BE2C (cell line): ENCODE measurements at regions not wholly inside any gene's neighbourhood (a gene's known extent, or its start where the extent isn't known, plus 50 kb on each side); places are given as distances from the start of the nearest gene placed in this dataset.

Experiments
- DNase-seq: peaks from one replicate; pipeline ENCODE4 v3.0.0-alpha.2; 2020
- H3K27me3 ChIP-seq: fragments of 250-450 bp; sonication (Bioruptor Pico); 2 replicates; pipeline ENCODE4 v1.5.1; 2020; ENCODE audit warnings: mild to moderate bottlenecking
- H3K36me3 ChIP-seq: fragments of 250-450 bp; sonication (Bioruptor Pico); 2 replicates; pipeline ENCODE4 v1.5.1; 2020; ENCODE audit warnings: mild to moderate bottlenecking
- H3K4me1 ChIP-seq: fragments of 250-450 bp; sonication (Bioruptor Pico); 2 replicates; pipeline ENCODE4 v1.5.1; 2020
- H3K4me3 ChIP-seq: 2 replicates; pipeline ENCODE4 v1.5.1; 2011; ENCODE audit warnings: low read depth, low read length
- H3K9me3 ChIP-seq: fragments of 250-450 bp; sonication (Bioruptor Pico); 2 replicates; pipeline ENCODE4 v1.5.1; 2020
- CTCF ChIP-seq: IDR thresholded peaks from 2 replicates; pipeline ENCODE4 v1.5.1; 2012; ENCODE audit warnings: mild to moderate bottlenecking, low read depth, low read length

- no peaks in the 10 kb centered on the region for H3K27me3 ChIP-seq
- no peak for DNase-seq
- no peaks in the 10 kb centered on the region for H3K4me1 ChIP-seq
- no peaks in the 10 kb centered on the region for H3K36me3 ChIP-seq
- no peak for TF ChIP-seq CTCF
- H3K9me3 ChIP-seq = no peaks in the 10 kb centered on the region
- no peak overlapping the region for H3K4me3 ChIP-seq
Measured at GRCh38 chr12:19779395-19780056, 340.2 kb downstream of the AEBP2 start.

- no peaks in the 10 kb centered on the region for H3K27me3 ChIP-seq
- H3K4me1 ChIP-seq = no peaks in the 10 kb centered on the region
- no peaks in the 10 kb centered on the region for H3K36me3 ChIP-seq
- no peak overlapping the region for H3K4me3 ChIP-seq
- H3K9me3 ChIP-seq = no peaks in the 10 kb centered on the region
- no peak for TF ChIP-seq CTCF
- DNase-seq = no peak
Measured at GRCh38 chr12:19780460-19780859, 341.2 kb downstream of the AEBP2 start.

- no peaks in the 10 kb centered on the region for H3K27me3 ChIP-seq
- no peak for DNase-seq
- H3K4me1 ChIP-seq = no peaks in the 10 kb centered on the region
- TF ChIP-seq CTCF = no peak
- no peak overlapping the region for H3K4me3 ChIP-seq
- no peaks in the 10 kb centered on the region for H3K36me3 ChIP-seq
- H3K9me3 ChIP-seq = no peaks in the 10 kb centered on the region
Measured at GRCh38 chr12:19783547-19784444, 344.5 kb downstream of the AEBP2 start.

GRCh38 chr12:19792028-19792427 lies 352.7 kb downstream of the AEBP2 start:
- no peak for TF ChIP-seq CTCF
- no peak for DNase-seq
- Histone ChIP-seq H3K4me3 (no peak overlapping the region), H3K27me3 (no peaks in the 10 kb centered on the region), H3K4me1 (no peaks in the 10 kb centered on the region), H3K36me3 (no peaks in the 10 kb centered on the region), H3K9me3 (no peaks in the 10 kb centered on the region)

- Histone ChIP-seq H3K9me3 (no peaks in the 10 kb centered on the region), H3K36me3 (no peaks in the 10 kb centered on the region)
- no peak for TF ChIP-seq CTCF
Measured at GRCh38 chr12:19794116-19794515, 354.8 kb downstream of the AEBP2 start.

GRCh38 chr12:19799216-19799615 lies 359.9 kb downstream of the AEBP2 start:
- no peaks in the 10 kb centered on the region for H3K4me1 ChIP-seq
- H3K9me3 ChIP-seq = no peaks in the 10 kb centered on the region
- H3K4me3 ChIP-seq = no peak overlapping the region
- H3K27me3 ChIP-seq = no peaks in the 10 kb centered on the region; the same call in 1 of the 2 replicates
- no peaks in the 10 kb centered on the region for H3K36me3 ChIP-seq
- no peak for TF ChIP-seq CTCF
- no peak for DNase-seq

More at GRCh38 chr12:19794116-19794515, 354.8 kb downstream of the AEBP2 start:
- H3K27me3 ChIP-seq = no peaks in the 10 kb centered on the region
- DNase-seq = no peak
- no peak overlapping the region for H3K4me3 ChIP-seq
- no peaks in the 10 kb centered on the region for H3K4me1 ChIP-seq
